ENCODE measurements at regions not wholly inside any gene's neighbourhood (a gene's known extent, or its start where the extent isn't known, plus 50 kb on each side); places are given as distances from the start of the nearest gene placed in this dataset.

DNA sequence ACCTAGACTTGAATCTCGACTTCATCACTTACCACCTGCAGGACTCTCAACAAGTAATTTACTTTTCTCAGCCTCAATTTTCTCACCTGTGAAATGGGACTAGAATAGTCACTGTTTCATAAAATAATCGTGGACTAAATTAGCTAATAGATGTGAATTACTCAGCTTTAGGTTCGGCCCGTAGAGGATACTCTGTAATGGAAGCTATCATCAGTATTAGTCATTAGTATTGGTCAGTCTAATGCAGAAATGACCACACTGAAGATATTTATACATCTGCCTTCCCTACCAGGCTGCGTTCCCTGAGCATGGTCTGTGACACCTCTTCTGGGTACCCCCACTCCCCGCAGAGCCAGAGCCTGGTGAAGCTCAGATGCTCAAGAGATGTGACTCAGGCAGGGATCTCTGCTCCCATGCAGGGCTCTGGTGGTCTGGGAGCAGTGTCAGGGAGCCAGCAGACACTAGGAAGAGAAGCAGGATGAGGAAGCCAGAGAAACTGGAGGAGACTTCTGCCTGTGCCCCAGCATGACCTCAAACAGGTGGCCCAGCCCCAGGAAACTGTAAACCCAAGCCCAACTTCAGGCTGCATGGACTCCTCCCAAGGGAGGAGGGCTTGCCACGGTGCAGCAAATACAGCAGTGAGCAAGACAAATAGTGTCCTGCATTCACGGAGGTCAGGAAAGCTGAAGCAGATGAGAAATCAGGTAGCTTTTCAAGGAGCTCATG, 88.0 kb upstream of the E2F8 start:
- DNase-seq: no peak

GRCh38 chr11:19327280-19327679, 86.5 kb upstream of the E2F8 start:
- no peak for DNase-seq

DNA sequence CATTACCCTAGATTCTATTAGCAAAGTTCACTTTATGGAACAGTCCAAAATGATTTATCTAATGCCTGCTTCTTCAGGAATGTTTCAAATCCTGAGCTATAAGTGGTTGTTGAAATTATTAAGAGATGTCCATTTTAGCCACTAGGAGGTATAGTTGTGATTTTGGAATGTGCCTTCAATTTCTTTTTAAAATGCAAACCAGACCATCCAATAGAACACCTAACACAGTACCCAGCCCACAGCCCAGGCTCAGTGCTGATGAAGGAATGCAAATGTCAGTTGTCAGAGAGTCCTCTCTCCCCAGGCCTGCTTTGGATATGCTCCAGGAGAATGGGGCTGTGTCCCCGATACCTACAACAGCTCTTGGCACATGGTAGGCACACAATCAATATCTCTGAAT, 85.8 kb upstream of the E2F8 start:
- no peak for DNase-seq

DNA sequence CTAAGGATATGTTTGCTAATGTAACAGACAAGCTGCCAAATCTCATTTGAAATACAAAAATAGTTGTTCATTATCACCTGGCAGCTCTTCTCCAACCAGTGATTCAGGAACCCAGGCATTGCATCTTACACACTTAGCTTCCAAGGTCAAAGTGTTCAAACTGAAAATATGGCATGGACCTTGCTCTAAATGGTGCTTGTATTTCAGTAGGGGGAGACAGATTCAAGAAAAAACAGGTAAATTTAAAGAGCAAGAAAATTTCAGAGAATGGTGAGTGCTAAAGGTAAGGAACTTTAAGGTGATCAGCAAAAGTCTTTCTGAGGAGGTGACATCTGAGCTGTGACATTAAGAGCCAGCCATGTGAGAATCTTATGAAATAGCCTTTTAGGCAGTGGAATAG, 82.8 kb upstream of the E2F8 start:
- no peak for DNase-seq

DNA sequence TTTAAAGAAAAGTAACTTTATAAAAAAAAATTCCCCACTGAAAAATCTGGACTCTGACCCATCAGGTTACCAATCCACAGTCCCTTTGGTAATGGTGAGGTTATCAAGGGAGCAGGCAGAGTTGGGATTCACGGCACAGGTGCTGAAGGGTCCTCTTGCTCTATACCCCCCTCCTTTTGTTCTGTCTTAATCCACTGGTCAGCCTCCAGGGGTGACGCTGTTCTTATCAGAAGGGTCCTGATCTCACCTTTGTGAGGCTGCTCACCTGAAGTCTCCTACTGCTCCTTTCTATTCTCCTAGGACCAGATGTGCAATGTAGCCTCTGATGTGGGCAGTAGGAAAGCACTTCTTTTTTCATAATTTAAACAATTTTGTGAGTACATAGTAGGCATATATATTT, 80.6 kb upstream of the E2F8 start:
- no peak for DNase-seq

GRCh38 chr11:19320827-19321226, 80.1 kb upstream of the E2F8 start:
- no peak for DNase-seq

- DNase-seq: no peak
These were observed 75.7 kb upstream of the E2F8 start for GRCh38 chr11:19316434-19316833.

GRCh38 chr11:19315511-19315910, 74.8 kb upstream of the E2F8 start:
- DNase-seq: no peak

- no peak for DNase-seq
These were observed 72.4 kb upstream of the E2F8 start for GRCh38 chr11:19313140-19313539.

DNA sequence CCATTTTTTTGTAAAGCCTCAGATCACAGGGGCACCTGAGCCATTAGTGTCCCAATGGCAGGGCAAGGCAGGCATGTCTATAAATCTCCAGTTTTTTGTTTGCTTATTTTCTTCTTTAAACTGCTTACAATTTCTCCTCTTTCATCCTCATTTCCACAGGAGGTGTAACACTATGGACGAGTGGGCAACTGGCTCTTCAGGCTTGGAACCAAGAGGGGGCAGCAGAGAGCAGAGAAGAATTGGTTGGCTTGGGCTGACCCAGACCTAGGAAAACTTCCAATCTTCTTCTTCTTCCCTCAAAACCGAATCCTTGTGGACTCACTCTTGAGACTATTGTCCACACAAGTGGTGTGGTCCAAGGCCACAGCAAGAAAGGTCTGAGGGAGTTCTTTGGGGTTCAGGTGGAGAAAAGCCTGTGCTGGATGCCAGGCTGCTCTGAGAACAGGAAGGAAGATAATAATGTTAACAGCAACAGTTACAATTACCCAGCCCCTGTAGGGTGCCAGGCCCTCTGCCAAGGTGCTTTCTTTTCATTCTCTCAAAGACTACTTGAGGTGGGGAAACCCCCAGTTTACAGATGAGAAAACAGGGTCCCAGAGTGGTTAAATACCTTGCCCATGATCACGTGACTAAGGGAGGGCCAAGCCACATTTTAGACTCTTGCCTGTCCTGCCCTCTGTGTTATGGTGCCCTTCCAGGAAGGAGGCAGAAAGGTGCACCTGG, 70.7 kb upstream of the E2F8 start:
- DNase-seq: peak; percentile 28

DNA sequence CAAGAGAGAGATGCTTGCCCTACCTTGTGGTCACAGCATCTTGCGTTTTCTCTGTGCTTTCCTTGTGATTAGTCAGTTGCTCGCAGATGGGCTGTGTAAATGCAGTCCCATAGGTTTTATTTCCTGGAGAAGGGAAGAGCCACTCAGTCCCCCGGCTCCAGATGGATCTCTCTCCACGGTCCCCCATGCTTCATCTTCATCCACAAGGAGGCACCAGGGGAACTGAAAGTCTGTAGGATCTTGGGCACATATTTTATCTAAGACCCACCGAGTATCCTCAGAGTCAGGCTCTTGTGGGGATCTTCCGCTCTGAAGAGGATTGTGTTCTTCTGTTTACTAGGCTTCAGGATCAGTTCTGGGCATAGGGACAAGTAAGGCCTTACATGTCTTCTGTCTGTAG, 66.8 kb upstream of the E2F8 start:
- no peak for DNase-seq

DNA sequence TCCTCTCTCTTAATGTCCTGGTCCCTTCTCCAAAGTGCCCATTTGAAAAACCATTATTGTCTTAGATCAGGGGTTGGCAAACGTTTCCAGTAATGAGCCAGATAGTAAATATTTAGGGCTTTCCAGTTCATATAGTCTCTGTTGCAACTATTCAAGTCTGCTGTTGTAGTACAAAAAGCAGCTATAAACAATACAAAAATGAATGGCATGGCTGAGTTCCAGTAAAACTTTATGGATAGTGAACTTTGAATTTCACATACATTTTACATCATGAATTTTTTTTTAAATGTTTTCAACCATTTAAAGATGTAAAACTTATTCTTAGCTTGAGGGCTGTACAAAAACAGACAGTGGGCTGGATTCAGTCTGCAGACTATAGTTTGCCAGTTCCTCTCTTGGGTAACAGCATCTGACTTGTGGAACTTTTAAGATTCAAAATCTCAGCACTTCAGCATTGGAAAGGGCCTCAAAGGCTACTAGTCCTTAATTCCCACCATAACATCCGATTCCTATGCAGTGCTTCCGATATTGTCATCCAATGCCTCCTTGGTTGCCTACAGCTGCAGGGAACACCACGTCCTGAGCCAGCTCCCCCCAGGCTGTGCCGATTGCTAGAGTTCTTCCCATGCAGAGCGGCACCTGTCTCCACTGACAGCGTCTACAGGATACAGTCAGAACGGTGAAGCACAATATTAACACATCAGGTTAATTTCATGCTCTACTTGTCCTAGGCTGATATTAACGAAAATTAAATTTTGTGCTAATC, 65.6 kb upstream of the E2F8 start:
- no peak for DNase-seq

- no peak for DNase-seq
These were observed 60.6 kb upstream of the E2F8 start for GRCh38 chr11:19301361-19301760.

DNA sequence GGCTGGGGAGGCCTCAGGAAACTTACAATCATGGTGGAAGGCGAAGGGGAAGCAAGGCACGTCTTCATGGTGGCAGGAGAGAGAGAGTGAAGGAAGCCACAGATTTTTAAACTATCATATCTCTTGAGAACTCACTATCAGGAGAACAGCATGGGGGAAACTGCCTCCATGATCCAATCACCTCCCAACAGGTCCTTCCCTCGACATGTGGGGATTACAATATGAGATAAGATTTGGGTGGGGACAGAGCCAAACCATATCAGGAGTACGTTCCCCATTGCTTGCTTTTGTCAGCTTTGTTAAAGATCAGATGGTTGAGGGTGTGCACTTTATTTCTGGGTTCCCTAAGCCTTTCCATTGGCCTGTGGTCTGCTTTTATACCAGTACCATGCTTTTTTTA, 53.7 kb upstream of the E2F8 start:
- no peak for DNase-seq

GRCh38 chr11:19291064-19291463, 50.3 kb upstream of the E2F8 start:
- no peak for DNase-seq

All from right kidney (tissue), 1 donor.